PC-3 (cell line): ENCODE measurements at regions not wholly inside any gene's neighbourhood (a gene's known extent, or its start where the extent isn't known, plus 50 kb on each side); places are given as distances from the start of the nearest gene placed in this dataset.

Experiments used
- ATAC-seq: fragments of 200-7000 bp; cut with Tn5 transposase; 2 replicates; pipeline ENCODE4 v1.9.1; 2020; ENCODE audit warnings: mild to moderate bottlenecking, moderate library complexity
- BruUV-seq: library from RNA; stranded (reverse); fragments of 400-500 nt; replicated peaks from 2 replicates; lab custom pipeline; 2021; lab: Mats Ljungman, UMichigan
- CTCF ChIA-PET: fragments of 300-600 bp; sonication (Branson Sonifier 250); formaldehyde crosslinking; loops from one replicate; lab custom pipeline; 2022; ENCODE audit warnings: antibody characterized with exemption; lab: Charles Lee
- POLR2A ChIA-PET: fragments of 300-600 bp; sonication (Branson Sonifier 250); formaldehyde crosslinking; loops from one replicate; lab custom pipeline; 2022; ENCODE audit warnings: antibody characterized with exemption; ENCODE audit not compliant: unreplicated experiment; lab: Charles Lee
- DNase-seq: peaks from one replicate; pipeline ENCODE4 v3.0.0-alpha.2; 2015
- H2AFZ ChIP-seq: fragments of 300-600 bp; sonication (generic); 2 replicates; pipeline ENCODE4 v1.6.0; 2016; ENCODE audit warnings: antibody characterized with exemption, low read length
- H3F3A ChIP-seq: fragments of 300-600 bp; sonication (generic); one replicate; pipeline ENCODE4 v1.6.0; 2017; ENCODE audit warnings: antibody characterized with exemption, low read length, control low read depth, mild to moderate bottlenecking; ENCODE audit not compliant: unreplicated experiment
- H3K27ac ChIP-seq: fragments of 300-600 bp; sonication (generic); 2 replicates; pipeline ENCODE4 v1.5.1; 2016; ENCODE audit warnings: mild to moderate bottlenecking, low read length
- H3K27me3 ChIP-seq: fragments of 300-600 bp; sonication (generic); 2 replicates; pipeline ENCODE4 v1.6.1; 2016; ENCODE audit warnings: low read length, mixed read lengths
- H3K36me3 ChIP-seq: fragments of 300-600 bp; sonication (generic); 2 replicates; pipeline ENCODE4 v1.6.1; 2016; ENCODE audit warnings: low read depth, mixed run types, low read length, mixed read lengths
- H3K4me1 ChIP-seq: fragments of 300-600 bp; sonication (generic); 2 replicates; pipeline ENCODE4 v1.5.1; 2016; ENCODE audit warnings: low read length; ENCODE audit not compliant: insufficient read depth
- H3K4me2 ChIP-seq: fragments of 300-600 bp; sonication (generic); 2 replicates; pipeline ENCODE4 v1.6.0; 2016; ENCODE audit warnings: low read length
- H3K4me3 ChIP-seq: fragments of 300-600 bp; sonication (generic); 2 replicates; pipeline ENCODE4 v1.5.1; 2016; ENCODE audit warnings: mild to moderate bottlenecking, low read length, mixed read lengths
- H3K79me2 ChIP-seq: fragments of 300-600 bp; sonication (generic); 2 replicates; pipeline ENCODE4 v1.6.1; 2017; ENCODE audit warnings: low read length, mixed read lengths
- H3K9ac ChIP-seq: fragments of 300-600 bp; sonication (generic); 2 replicates; pipeline ENCODE4 v1.6.0; 2016; ENCODE audit warnings: mild to moderate bottlenecking, low read length
- H3K9me2 ChIP-seq: fragments of 300-600 bp; sonication (generic); replicated peaks from 2 replicates; pipeline ENCODE4 v1.6.1; 2016; ENCODE audit warnings: mixed run types, low read length, mixed read lengths
- H3K9me3 ChIP-seq: fragments of 300-600 bp; sonication (generic); 2 replicates; pipeline ENCODE4 v1.6.1; 2016; ENCODE audit warnings: low read length, mixed read lengths
- H4K20me1 ChIP-seq: fragments of 300-600 bp; sonication (generic); 2 replicates; pipeline ENCODE4 v1.6.1; 2016; ENCODE audit warnings: low read length, mixed read lengths
- EZH2 ChIP-seq: fragments of 300-600 bp; sonication (generic); IDR thresholded peaks from one replicate; pipeline ENCODE4 v1.6.1; 2017; ENCODE audit warnings: antibody characterized with exemption, mild to moderate bottlenecking, low read length; ENCODE audit not compliant: unreplicated experiment
- EZH2phosphoT487 ChIP-seq: fragments of 300-600 bp; sonication (generic); IDR thresholded peaks from 2 replicates; pipeline ENCODE4 v1.6.1; 2018; ENCODE audit warnings: mild to moderate bottlenecking, antibody characterized with exemption, low read length, borderline replicate concordance
- intact Hi-C: fragments of 100-400 bp; cut with micrococcal nuclease; formaldehyde crosslinking; loops from 2 replicates; pipeline ENCODE4 v1.9.0; 2023
- TF ChIP-seq, protein P1 (sequence below): fragments of 300-600 bp; sonication (generic); conservative IDR thresholded peaks from 2 replicates; pipeline ENCODE4 v1.5.1; 2017; ENCODE audit warnings: antibody characterized with exemption, low read depth, mild to moderate bottlenecking, low read length

DNA sequence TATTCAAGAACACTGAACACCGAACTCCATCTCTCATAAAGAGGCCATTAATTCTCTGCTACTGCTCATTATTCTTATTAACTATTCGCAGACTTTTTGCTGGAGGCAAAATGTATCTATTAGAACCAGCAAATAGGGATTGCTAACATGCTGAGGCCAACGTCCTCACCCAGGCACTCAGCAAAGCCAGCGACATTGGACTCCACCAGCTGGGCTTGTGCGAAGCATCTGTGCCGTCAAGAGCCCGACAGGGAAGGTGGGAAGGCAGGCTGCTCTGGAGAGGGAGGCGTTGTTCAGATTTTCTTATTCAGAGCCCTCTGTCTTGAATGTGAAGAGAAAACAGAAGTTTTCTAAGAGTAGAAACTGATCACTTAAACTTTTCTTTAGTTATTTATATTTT is 615.6 kb upstream of the KIRREL3 start:
- H3K9me3 ChIP-seq: no peaks in the 10 kb centered on the region
- H3K79me2 ChIP-seq: no peaks in the 10 kb centered on the region
- no peaks in the 10 kb centered on the region for H3K4me1 ChIP-seq
- no peaks in the 10 kb centered on the region for H3K36me3 ChIP-seq
- H3K4me2 ChIP-seq: no peak overlapping the region
- no peaks in the 10 kb centered on the region for H3F3A ChIP-seq
- ChIA-PET CTCF (no interaction called here), POLR2A (no interaction called here)
- intact Hi-C loops: no loop called here
- TF ChIP-seq EZH2: no peak
- TF ChIP-seq, protein P1, sequence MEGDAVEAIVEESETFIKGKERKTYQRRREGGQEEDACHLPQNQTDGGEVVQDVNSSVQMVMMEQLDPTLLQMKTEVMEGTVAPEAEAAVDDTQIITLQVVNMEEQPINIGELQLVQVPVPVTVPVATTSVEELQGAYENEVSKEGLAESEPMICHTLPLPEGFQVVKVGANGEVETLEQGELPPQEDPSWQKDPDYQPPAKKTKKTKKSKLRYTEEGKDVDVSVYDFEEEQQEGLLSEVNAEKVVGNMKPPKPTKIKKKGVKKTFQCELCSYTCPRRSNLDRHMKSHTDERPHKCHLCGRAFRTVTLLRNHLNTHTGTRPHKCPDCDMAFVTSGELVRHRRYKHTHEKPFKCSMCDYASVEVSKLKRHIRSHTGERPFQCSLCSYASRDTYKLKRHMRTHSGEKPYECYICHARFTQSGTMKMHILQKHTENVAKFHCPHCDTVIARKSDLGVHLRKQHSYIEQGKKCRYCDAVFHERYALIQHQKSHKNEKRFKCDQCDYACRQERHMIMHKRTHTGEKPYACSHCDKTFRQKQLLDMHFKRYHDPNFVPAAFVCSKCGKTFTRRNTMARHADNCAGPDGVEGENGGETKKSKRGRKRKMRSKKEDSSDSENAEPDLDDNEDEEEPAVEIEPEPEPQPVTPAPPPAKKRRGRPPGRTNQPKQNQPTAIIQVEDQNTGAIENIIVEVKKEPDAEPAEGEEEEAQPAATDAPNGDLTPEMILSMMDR: no peak
- no peak for TF ChIP-seq EZH2phosphoT487
- H3K27me3 ChIP-seq: no peaks in the 10 kb centered on the region; the same call in 1 of the 2 replicates
- no TSS peak for BruUV-seq
- no peak for ATAC-seq
- no peak overlapping the region for H3K4me3 ChIP-seq
- H3K9ac ChIP-seq: no peak overlapping the region
- no peak for DNase-seq
- H3K9me2 ChIP-seq: no peaks in the 10 kb centered on the region
- H3K27ac ChIP-seq: no peak overlapping the region
- H2AFZ ChIP-seq: no peak overlapping the region
- no peaks in the 10 kb centered on the region for H4K20me1 ChIP-seq

- H2AFZ ChIP-seq: no peak overlapping the region
- H3F3A ChIP-seq: no peaks in the 10 kb centered on the region
- no peaks in the 10 kb centered on the region for H4K20me1 ChIP-seq
- no peaks in the 10 kb centered on the region for H3K4me1 ChIP-seq
- H3K9ac ChIP-seq: no peak overlapping the region
- no peak overlapping the region for H3K27ac ChIP-seq
- CTCF ChIA-PET: no interaction called here
- peaks cover 22% of the 10 kb centered on the region; the same call in 1 of the 2 replicates for H3K27me3 ChIP-seq
- H3K79me2 ChIP-seq: no peaks in the 10 kb centered on the region
- DNase-seq (no peak), ATAC-seq (no peak)
- no peaks in the 10 kb centered on the region for H3K9me2 ChIP-seq
- H3K9me3 ChIP-seq: no peaks in the 10 kb centered on the region
- no TSS peak for BruUV-seq
- no peaks in the 10 kb centered on the region for H3K36me3 ChIP-seq
- intact Hi-C loops: no loop called here
- H3K4me2 ChIP-seq: no peak overlapping the region
- no peak overlapping the region for H3K4me3 ChIP-seq
- TF ChIP-seq, protein P1: no peak
- POLR2A ChIA-PET: no interaction called here
These were observed 612.0 kb upstream of the KIRREL3 start for GRCh38 chr11:127612607-127613006.

GRCh38 chr11:127609025-127609773 is 608.6 kb upstream of the KIRREL3 start:
- Histone ChIP-seq H3K9me3 (no peaks in the 10 kb centered on the region), H4K20me1 (no peaks in the 10 kb centered on the region), H3K36me3 (no peaks in the 10 kb centered on the region), H2AFZ (no peak overlapping the region), H3K9me2 (no peaks in the 10 kb centered on the region), H3K4me3 (no peak overlapping the region), H3K9ac (no peak overlapping the region), H3K27me3 (peaks cover 32% of the 10 kb centered on the region; the same call in 1 of the 2 replicates), H3K79me2 (no peaks in the 10 kb centered on the region), H3F3A (no peaks in the 10 kb centered on the region), H3K4me1 (no peaks in the 10 kb centered on the region), H3K27ac (no peak overlapping the region), H3K4me2 (no peak overlapping the region)
- ChIA-PET POLR2A (no interaction called here), CTCF (no interaction called here)
- ATAC-seq: no peak
- no TSS peak for BruUV-seq
- no peak for DNase-seq
- TF ChIP-seq, protein P1: no peak
- TF ChIP-seq EZH2: no peak
- TF ChIP-seq EZH2phosphoT487: no peak
- intact Hi-C loops: no loop called here
